PC-3 (cell line): ENCODE measurements at regions not wholly inside any gene's neighbourhood (a gene's known extent, or its start where the extent isn't known, plus 50 kb on each side); places are given as distances from the start of the nearest gene placed in this dataset.
"Not testable (repeated sequence)": the region's sequence is repeated elsewhere in the genome, so short reads cannot be mapped to it uniquely, and the experiment has no call there.

Experiments
- ATAC-seq: fragments of 200-7000 bp; cut with Tn5 transposase; 2 replicates; pipeline ENCODE4 v1.9.1; 2020; ENCODE audit warnings: mild to moderate bottlenecking, moderate library complexity
- BruUV-seq: library from RNA; stranded (reverse); fragments of 400-500 nt; replicated peaks from 2 replicates; lab custom pipeline; 2021; lab: Mats Ljungman, UMichigan
- CTCF ChIA-PET: fragments of 300-600 bp; sonication (Branson Sonifier 250); formaldehyde crosslinking; loops from one replicate; lab custom pipeline; 2022; ENCODE audit warnings: antibody characterized with exemption; lab: Charles Lee
- POLR2A ChIA-PET: fragments of 300-600 bp; sonication (Branson Sonifier 250); formaldehyde crosslinking; loops from one replicate; lab custom pipeline; 2022; ENCODE audit warnings: antibody characterized with exemption; ENCODE audit not compliant: unreplicated experiment; lab: Charles Lee
- DNase-seq: peaks from one replicate; pipeline ENCODE4 v3.0.0-alpha.2; 2015
- H2AFZ ChIP-seq: fragments of 300-600 bp; sonication (generic); 2 replicates; pipeline ENCODE4 v1.6.0; 2016; ENCODE audit warnings: antibody characterized with exemption, low read length
- H3F3A ChIP-seq: fragments of 300-600 bp; sonication (generic); one replicate; pipeline ENCODE4 v1.6.0; 2017; ENCODE audit warnings: antibody characterized with exemption, low read length, control low read depth, mild to moderate bottlenecking; ENCODE audit not compliant: unreplicated experiment
- H3K27ac ChIP-seq: fragments of 300-600 bp; sonication (generic); 2 replicates; pipeline ENCODE4 v1.5.1; 2016; ENCODE audit warnings: mild to moderate bottlenecking, low read length
- H3K27me3 ChIP-seq: fragments of 300-600 bp; sonication (generic); 2 replicates; pipeline ENCODE4 v1.6.1; 2016; ENCODE audit warnings: low read length, mixed read lengths
- H3K36me3 ChIP-seq: fragments of 300-600 bp; sonication (generic); 2 replicates; pipeline ENCODE4 v1.6.1; 2016; ENCODE audit warnings: low read depth, mixed run types, low read length, mixed read lengths
- H3K4me1 ChIP-seq: fragments of 300-600 bp; sonication (generic); 2 replicates; pipeline ENCODE4 v1.5.1; 2016; ENCODE audit warnings: low read length; ENCODE audit not compliant: insufficient read depth
- H3K4me2 ChIP-seq: fragments of 300-600 bp; sonication (generic); 2 replicates; pipeline ENCODE4 v1.6.0; 2016; ENCODE audit warnings: low read length
- H3K4me3 ChIP-seq: fragments of 300-600 bp; sonication (generic); 2 replicates; pipeline ENCODE4 v1.5.1; 2016; ENCODE audit warnings: mild to moderate bottlenecking, low read length, mixed read lengths
- H3K79me2 ChIP-seq: fragments of 300-600 bp; sonication (generic); 2 replicates; pipeline ENCODE4 v1.6.1; 2017; ENCODE audit warnings: low read length, mixed read lengths
- H3K9ac ChIP-seq: fragments of 300-600 bp; sonication (generic); 2 replicates; pipeline ENCODE4 v1.6.0; 2016; ENCODE audit warnings: mild to moderate bottlenecking, low read length
- H3K9me2 ChIP-seq: fragments of 300-600 bp; sonication (generic); replicated peaks from 2 replicates; pipeline ENCODE4 v1.6.1; 2016; ENCODE audit warnings: mixed run types, low read length, mixed read lengths
- H3K9me3 ChIP-seq: fragments of 300-600 bp; sonication (generic); 2 replicates; pipeline ENCODE4 v1.6.1; 2016; ENCODE audit warnings: low read length, mixed read lengths
- H4K20me1 ChIP-seq: fragments of 300-600 bp; sonication (generic); 2 replicates; pipeline ENCODE4 v1.6.1; 2016; ENCODE audit warnings: low read length, mixed read lengths
- CTCF ChIP-seq: fragments of 300-600 bp; sonication (generic); conservative IDR thresholded peaks from 2 replicates; pipeline ENCODE4 v1.5.1; 2017; ENCODE audit warnings: antibody characterized with exemption, low read depth, mild to moderate bottlenecking, low read length
- EZH2 ChIP-seq: fragments of 300-600 bp; sonication (generic); IDR thresholded peaks from one replicate; pipeline ENCODE4 v1.6.1; 2017; ENCODE audit warnings: antibody characterized with exemption, mild to moderate bottlenecking, low read length; ENCODE audit not compliant: unreplicated experiment
- EZH2phosphoT487 ChIP-seq: fragments of 300-600 bp; sonication (generic); IDR thresholded peaks from 2 replicates; pipeline ENCODE4 v1.6.1; 2018; ENCODE audit warnings: mild to moderate bottlenecking, antibody characterized with exemption, low read length, borderline replicate concordance
- intact Hi-C: fragments of 100-400 bp; cut with micrococcal nuclease; formaldehyde crosslinking; loops from 2 replicates; pipeline ENCODE4 v1.9.0; 2023

GRCh38 chr6:115863211-115863610 is 197.5 kb downstream of the FRK start:
- no TSS peak for BruUV-seq
- Histone ChIP-seq H3F3A (no peaks in the 10 kb centered on the region), H3K79me2 (no peaks in the 10 kb centered on the region), H3K4me2 (no peak overlapping the region), H3K9me2 (no peaks in the 10 kb centered on the region), H3K27me3 (peaks cover 4% of the 10 kb centered on the region; the same call in 1 of the 2 replicates), H2AFZ (no peak overlapping the region), H3K9ac (no peak overlapping the region), H3K4me3 (no peak overlapping the region), H3K36me3 (no peaks in the 10 kb centered on the region), H3K27ac (no peak overlapping the region), H4K20me1 (no peaks in the 10 kb centered on the region), H3K4me1 (no peaks in the 10 kb centered on the region), H3K9me3 (no peaks in the 10 kb centered on the region)
- CTCF ChIA-PET: no interaction called here
- TF ChIP-seq CTCF: no peak
- no peak for TF ChIP-seq EZH2
- TF ChIP-seq EZH2phosphoT487: no peak
- POLR2A ChIA-PET: no interaction called here
- no peak for DNase-seq
- intact Hi-C loops: no loop called here
- ATAC-seq: no peak

GRCh38 chr6:115861658-115862057 is 199.0 kb downstream of the FRK start:
- ATAC-seq, H3K4me3 ChIP-seq, H3F3A ChIP-seq, H3K4me2 ChIP-seq, H2AFZ ChIP-seq, H3K27me3 ChIP-seq, H3K9me2 ChIP-seq, BruUV-seq, H3K36me3 ChIP-seq, intact Hi-C loops, POLR2A ChIA-PET, H3K79me2 ChIP-seq, H3K9ac ChIP-seq, H4K20me1 ChIP-seq, H3K27ac ChIP-seq, DNase-seq, H3K4me1 ChIP-seq, CTCF ChIA-PET, H3K9me3 ChIP-seq: not testable (repeated sequence)

- H3K9me2 ChIP-seq, DNase-seq, H3K27ac ChIP-seq, H2AFZ ChIP-seq, H3K4me2 ChIP-seq, H3K27me3 ChIP-seq, H3F3A ChIP-seq, POLR2A ChIA-PET, CTCF ChIA-PET, H3K79me2 ChIP-seq, H3K9me3 ChIP-seq, ATAC-seq, H3K36me3 ChIP-seq, H3K9ac ChIP-seq, BruUV-seq, H3K4me3 ChIP-seq, intact Hi-C loops, H3K4me1 ChIP-seq, H4K20me1 ChIP-seq: not testable (repeated sequence)
These were observed 201.1 kb downstream of the FRK start for GRCh38 chr6:115859577-115859976.
